HFF-Myc (cell line): ENCODE measurements at regions not wholly inside any gene's neighbourhood (a gene's known extent, or its start where the extent isn't known, plus 50 kb on each side); places are given as distances from the start of the nearest gene placed in this dataset.

Experiments used
- DNase-seq: peaks from one replicate; pipeline ENCODE4 v3.0.0-alpha.2; 2011; ENCODE audit warnings: low read depth; ENCODE audit errors: extremely low read depth
- H3K4me3 ChIP-seq: replicated peaks from 2 replicates; pipeline ENCODE4 v1.5.1; 2011; ENCODE audit warnings: low read depth, mild to moderate bottlenecking, control low read depth, low read length
- CTCF ChIP-seq: IDR thresholded peaks from 2 replicates; pipeline ENCODE4 v1.5.1; 2012; ENCODE audit warnings: mild to moderate bottlenecking, low read depth, low read length, control low read depth; ENCODE audit errors: missing control alignments

GRCh38 chr4:119750048-119750447 lies 121.4 kb upstream of the PDE5A start:
- DNase-seq, result no peak
- no peak overlapping the region for H3K4me3 ChIP-seq
- TF ChIP-seq CTCF, result no peak

GRCh38 chr4:119748853-119749252 lies 120.2 kb upstream of the PDE5A start:
- TF ChIP-seq CTCF, result no peak
- DNase-seq, result no peak
- no peak overlapping the region for H3K4me3 ChIP-seq

GRCh38 chr4:119746951-119747350 lies 118.3 kb upstream of the PDE5A start:
- no peak for DNase-seq
- TF ChIP-seq CTCF, result no peak
- H3K4me3 ChIP-seq, result no peak overlapping the region

GRCh38 chr4:119745351-119745750 lies 116.7 kb upstream of the PDE5A start:
- DNase-seq, result no peak
- no peak overlapping the region for H3K4me3 ChIP-seq
- no peak for TF ChIP-seq CTCF

- TF ChIP-seq CTCF, result no peak
- H3K4me3 ChIP-seq, result no peak overlapping the region
- DNase-seq, result no peak
Measured at GRCh38 chr4:119744580-119744979, 116.0 kb upstream of the PDE5A start.

GRCh38 chr4:119743644-119744043 lies 115.0 kb upstream of the PDE5A start:
- H3K4me3 ChIP-seq, result no peak overlapping the region

More at GRCh38 chr4:119743644-119744043, 115.0 kb upstream of the PDE5A start:
- TF ChIP-seq CTCF, result no peak
- no peak for DNase-seq
